AG10803 (cell line): ENCODE measurements at regions not wholly inside any gene's neighbourhood (a gene's known extent, or its start where the extent isn't known, plus 50 kb on each side); places are given as distances from the start of the nearest gene placed in this dataset.
"Not testable (repeated sequence)": the region's sequence is repeated elsewhere in the genome, so short reads cannot be mapped to it uniquely, and the experiment has no call there.

Experiments used
- DNase-seq: peaks from one replicate; pipeline ENCODE4 v3.0.0; 2010; ENCODE audit warnings: low read depth
- H3K4me3 ChIP-seq: 2 replicates; pipeline ENCODE4 v1.5.1; 2011; ENCODE audit warnings: mild to moderate bottlenecking, low read length, control low read depth
- CTCF ChIP-seq: conservative IDR thresholded peaks from 2 replicates; pipeline ENCODE4 v1.5.1; 2011; ENCODE audit warnings: mild to moderate bottlenecking, low read length, control low read depth, inconsistent platforms

DNA sequence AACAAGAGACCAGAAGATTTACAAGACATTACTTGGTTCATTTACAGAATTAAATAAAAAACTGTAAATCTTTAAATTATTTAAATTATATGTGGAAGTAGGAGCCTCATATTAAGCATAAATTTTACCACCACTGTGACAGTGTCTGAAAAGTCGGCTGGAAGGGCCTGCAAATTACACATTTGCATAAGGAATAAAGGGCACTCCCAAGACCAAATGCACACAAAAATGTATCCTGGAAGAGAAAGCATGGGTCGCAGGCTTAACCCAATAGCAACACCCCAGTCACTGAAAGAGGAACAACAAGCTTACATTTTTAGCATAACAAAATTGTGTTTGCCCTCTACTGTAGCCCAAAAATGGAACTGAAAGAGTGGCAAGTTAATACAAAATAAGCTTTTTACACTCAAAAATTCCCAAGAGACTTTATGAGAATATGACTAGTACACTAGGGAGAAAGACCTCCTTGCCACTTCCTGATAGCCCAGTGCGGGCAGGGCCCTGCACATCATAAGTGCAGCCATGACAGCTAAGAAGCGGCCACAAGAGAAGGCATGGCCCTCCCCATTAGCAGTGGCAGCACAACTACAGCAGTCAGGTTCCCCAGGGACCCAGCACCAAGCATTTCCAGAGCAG is 482.0 kb downstream of the DTWD2 start:
- TF ChIP-seq CTCF, result no peak
- no peak for DNase-seq
- no peak overlapping the region for H3K4me3 ChIP-seq

- DNase-seq, H3K4me3 ChIP-seq: not testable (repeated sequence)
Measured at GRCh38 chr5:118502232-118502631, 486.1 kb downstream of the DTWD2 start.

DNA sequence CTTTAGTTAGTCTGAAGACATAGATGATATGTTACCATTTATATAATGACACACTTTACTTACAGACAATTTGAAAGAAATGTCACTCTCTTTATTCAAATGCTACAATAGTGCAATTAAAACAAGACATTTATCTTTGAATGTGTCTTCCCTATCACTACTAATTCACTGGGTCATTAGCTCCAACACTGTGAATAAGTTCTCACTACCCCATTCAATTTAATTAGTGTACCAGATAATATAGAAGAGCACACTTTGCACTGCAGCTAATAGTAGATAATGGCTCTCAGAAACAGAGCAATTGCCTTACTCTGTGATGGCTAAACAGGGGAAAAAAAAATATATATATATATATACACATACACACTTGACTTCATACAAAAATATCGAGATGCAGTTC is 497.0 kb downstream of the DTWD2 start:
- no peak for TF ChIP-seq CTCF
- no peak overlapping the region for H3K4me3 ChIP-seq
- DNase-seq, result no peak

GRCh38 chr5:118486647-118487225 is 501.6 kb downstream of the DTWD2 start:
- no peak for TF ChIP-seq CTCF
- no peak overlapping the region for H3K4me3 ChIP-seq
- DNase-seq, result no peak

GRCh38 chr5:118479285-118479684 is 509.1 kb downstream of the DTWD2 start:
- TF ChIP-seq CTCF, result no peak
- no peak for DNase-seq
- no peak overlapping the region for H3K4me3 ChIP-seq

DNA sequence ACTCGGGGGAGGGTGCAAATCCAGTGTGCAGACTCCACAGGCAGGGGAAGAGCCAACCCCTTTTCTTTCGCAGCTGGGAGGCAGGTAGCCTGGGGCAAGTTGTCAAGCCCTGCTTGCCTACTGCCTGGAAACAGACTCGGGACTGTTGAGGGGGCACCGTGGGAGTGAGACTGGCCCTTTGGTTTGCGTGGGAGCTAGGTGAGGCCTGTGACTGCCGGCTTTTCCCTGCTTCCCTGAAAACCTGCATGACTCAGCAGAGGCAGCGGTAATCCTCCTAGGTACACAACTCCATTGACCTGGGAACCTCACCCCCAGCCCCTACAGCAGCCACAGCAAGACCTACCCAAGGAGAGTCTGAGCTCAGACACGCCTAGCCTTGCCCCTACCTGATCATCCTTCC is 509.5 kb downstream of the DTWD2 start:
- no peak for TF ChIP-seq CTCF
- DNase-seq, result no peak
- H3K4me3 ChIP-seq, result no peak overlapping the region

DNA sequence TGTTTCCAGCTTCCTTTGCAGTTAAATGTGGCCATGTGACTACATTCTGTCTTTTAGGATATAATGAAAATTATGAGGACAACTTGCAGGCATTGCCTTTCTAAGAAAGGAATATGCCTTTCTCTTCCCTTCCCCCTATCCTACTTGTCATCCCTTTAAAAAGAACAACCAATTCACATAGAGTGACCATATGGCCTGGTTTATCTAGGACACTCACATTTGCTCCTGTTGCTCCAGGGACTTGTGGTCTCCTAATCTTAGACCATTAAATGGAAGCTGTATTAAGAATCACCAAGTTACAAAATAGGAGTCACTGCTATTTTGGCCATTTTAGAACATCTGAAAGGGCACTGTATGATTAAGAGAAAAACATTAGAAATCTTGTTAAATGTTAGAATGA is 520.3 kb downstream of the DTWD2 start:
- no peak overlapping the region for H3K4me3 ChIP-seq
- DNase-seq, result no peak
- TF ChIP-seq CTCF, result no peak
